WI38 (cell line): ENCODE measurements at regions not wholly inside any gene's neighbourhood (a gene's known extent, or its start where the extent isn't known, plus 50 kb on each side); places are given as distances from the start of the nearest gene placed in this dataset.

Source experiments
- H3K4me3 ChIP-seq: 2 replicates; pipeline ENCODE4 v1.5.1; 2011; ENCODE audit warnings: low read depth, mild to moderate bottlenecking, control low read depth, low read length
- CTCF ChIP-seq: IDR thresholded peaks from 2 replicates; pipeline ENCODE4 v1.5.1; 2012; ENCODE audit warnings: low read depth, mild to moderate bottlenecking, control low read depth, low read length

- no peak overlapping the region for H3K4me3 ChIP-seq
- TF ChIP-seq CTCF: no peak
Observed at GRCh38 chr9:2465921-2466460, 155.6 kb upstream of the VLDLR start.

GRCh38 chr9:2466703-2467102 is 154.9 kb upstream of the VLDLR start:
- H3K4me3 ChIP-seq: no peak overlapping the region
- TF ChIP-seq CTCF: no peak

- H3K4me3 ChIP-seq: no peak overlapping the region
- no peak for TF ChIP-seq CTCF
Observed at GRCh38 chr9:2469681-2470221, 151.8 kb upstream of the VLDLR start.

- TF ChIP-seq CTCF: no peak
- H3K4me3 ChIP-seq: no peak overlapping the region
Observed at GRCh38 chr9:2473681-2474080, 147.9 kb upstream of the VLDLR start.

DNA sequence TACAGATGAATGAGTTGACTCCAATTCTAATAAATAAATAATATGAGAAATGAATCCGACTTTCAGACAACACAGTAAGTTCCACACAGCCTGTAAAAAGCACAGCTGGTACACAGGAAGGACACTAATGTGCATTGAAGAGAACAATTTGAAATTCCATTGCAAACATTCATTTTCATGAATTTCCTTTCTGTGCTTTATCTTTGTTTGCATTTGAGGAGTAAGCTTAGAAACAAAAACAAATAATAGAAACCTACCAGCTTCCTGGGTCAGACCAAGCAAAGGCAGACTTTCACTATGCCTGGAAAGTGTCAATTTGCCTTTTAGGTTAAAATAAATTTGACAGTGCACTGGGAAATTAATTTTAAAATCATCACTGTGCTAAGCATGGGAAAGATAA is 143.8 kb upstream of the VLDLR start:
- no peak for TF ChIP-seq CTCF

GRCh38 chr9:2478421-2478820 is 143.2 kb upstream of the VLDLR start:
- no peak overlapping the region for H3K4me3 ChIP-seq
- no peak for TF ChIP-seq CTCF

More for the DNA sequence above, 143.8 kb upstream of the VLDLR start:
- H3K4me3 ChIP-seq: no peak overlapping the region

GRCh38 chr9:2479056-2479565 is 142.5 kb upstream of the VLDLR start:
- no peak for TF ChIP-seq CTCF
- no peak overlapping the region for H3K4me3 ChIP-seq
